Activated naive CD4-positive, alpha-beta T cell treated with anti-CD3 and anti-CD28 coated beads for 36 hours (primary cell): ENCODE measurements at regions not wholly inside any gene's neighbourhood (a gene's known extent, or its start where the extent isn't known, plus 50 kb on each side); places are given as distances from the start of the nearest gene placed in this dataset.
A peak's percentile ranks its signal among the peaks of the same experiment; 100 is the strongest.

ENCODE experiments used
- CTCF ChIA-PET: fragments of 350-600 bp; sonication (Branson Sonifier 250); formaldehyde crosslinking; loops from one replicate; lab custom pipeline; 2021; ENCODE audit warnings: antibody characterized with exemption; lab: Charles Lee
- DNase-seq: peaks from one replicate; pipeline ENCODE4 v3.0.0-alpha.2; 2020
- H3K27ac Mint-ChIP-seq: one replicate; pipeline ENCODE4 v1.8.0; 2021; ENCODE audit warnings: mild to moderate bottlenecking, mixed read lengths
- H3K27me3 Mint-ChIP-seq: one replicate; pipeline ENCODE4 v1.8.0; 2021; ENCODE audit warnings: low read depth, mixed read lengths
- H3K36me3 Mint-ChIP-seq: one replicate; pipeline ENCODE4 v1.8.0; 2021; ENCODE audit warnings: low read depth, mixed read lengths
- H3K4me1 Mint-ChIP-seq: one replicate; pipeline ENCODE4 v1.8.0; 2021; ENCODE audit warnings: low read depth, mixed read lengths
- H3K4me3 Mint-ChIP-seq: one replicate; pipeline ENCODE4 v1.8.0; 2021; ENCODE audit warnings: mild to moderate bottlenecking, moderate library complexity, mixed read lengths
- H3K9me3 Mint-ChIP-seq: one replicate; pipeline ENCODE4 v1.8.0; 2021; ENCODE audit warnings: mixed read lengths
- intact Hi-C: fragments of 100-400 bp; cut with micrococcal nuclease; formaldehyde crosslinking; loops from one replicate; pipeline ENCODE4 v1.15.1; 2023

- no peak overlapping the region for H3K27ac Mint-ChIP-seq
- peaks cover 11% of the 10 kb centered on the region for H3K36me3 Mint-ChIP-seq
- DNase-seq = peak; percentile 52
- H3K4me3 Mint-ChIP-seq = no peak overlapping the region
- no peaks in the 10 kb centered on the region for H3K9me3 Mint-ChIP-seq
- CTCF ChIA-PET = interaction anchor here (0.6 to 1.6 kb wide), 8 partner anchors 16 to 666 kb away, joined by 3 to 7 read pairs (median 4); no protein-coding TSS in a partner anchor
- peaks cover 41% of the 10 kb centered on the region for H3K4me1 Mint-ChIP-seq
- intact Hi-C loops = no loop called here
- H3K27me3 Mint-ChIP-seq = no peaks in the 10 kb centered on the region
These were observed 284.9 kb downstream of the KLF12 start for GRCh38 chr13:73849292-73849691.

- Mint-ChIP-seq H3K36me3 (peaks cover 6% of the 10 kb centered on the region), H3K4me3 (no peak overlapping the region), H3K4me1 (peaks cover 43% of the 10 kb centered on the region), H3K27me3 (no peaks in the 10 kb centered on the region), H3K9me3 (no peaks in the 10 kb centered on the region), H3K27ac (no peak overlapping the region)
- CTCF ChIA-PET = interaction anchor here (0.6 kb wide), 1 partner anchor 190 kb away, joined by 3 read pairs; no protein-coding TSS in a partner anchor
- DNase-seq = no peak
- intact Hi-C loops = no loop called here
These were observed 289.2 kb downstream of the KLF12 start for GRCh38 chr13:73844986-73845385.

GRCh38 chr13:73842626-73843025, 291.6 kb downstream of the KLF12 start:
- Mint-ChIP-seq H3K4me3 (no peak overlapping the region), H3K36me3 (peaks cover 9% of the 10 kb centered on the region), H3K27ac (no peak overlapping the region), H3K27me3 (no peaks in the 10 kb centered on the region), H3K4me1 (peaks cover 45% of the 10 kb centered on the region), H3K9me3 (no peaks in the 10 kb centered on the region)
- CTCF ChIA-PET = interaction anchor here (3.0 kb wide), 1 partner anchor 445 kb away, joined by 9 read pairs; no protein-coding TSS in a partner anchor
- intact Hi-C loops = no loop called here
- no peak for DNase-seq

DNA sequence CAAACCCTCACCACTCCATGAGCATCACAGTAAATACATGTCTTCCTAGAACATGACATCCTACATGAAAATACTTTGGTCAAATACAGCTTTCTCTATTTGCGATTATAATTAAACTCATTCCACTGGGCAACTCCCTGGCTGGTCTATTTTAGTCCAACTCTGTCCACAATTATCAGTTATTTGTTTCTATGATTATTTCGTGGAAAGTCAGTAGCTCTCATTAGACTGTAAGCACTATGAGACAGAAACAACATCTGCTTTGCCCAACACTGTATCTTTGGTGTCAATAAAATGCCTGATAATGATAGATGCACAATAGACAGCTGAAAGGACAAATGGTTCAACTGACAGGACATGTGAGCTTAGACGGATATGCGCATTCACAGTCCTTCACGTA, 292.0 kb downstream of the KLF12 start:
- Mint-ChIP-seq H3K4me3 (no peak overlapping the region), H3K27ac (no peak overlapping the region), H3K4me1 (peaks cover 49% of the 10 kb centered on the region), H3K9me3 (no peaks in the 10 kb centered on the region), H3K27me3 (no peaks in the 10 kb centered on the region), H3K36me3 (peaks cover 9% of the 10 kb centered on the region)
- CTCF ChIA-PET = interaction anchor here (3.0 kb wide), 1 partner anchor 445 kb away, joined by 9 read pairs; no protein-coding TSS in a partner anchor
- no peak for DNase-seq
- intact Hi-C loops = no loop called here

GRCh38 chr13:73837147-73837546, 297.1 kb downstream of the KLF12 start:
- H3K4me3 Mint-ChIP-seq = no peak overlapping the region
- peaks cover 50% of the 10 kb centered on the region for H3K4me1 Mint-ChIP-seq
- peaks cover 2% of the 10 kb centered on the region for H3K36me3 Mint-ChIP-seq
- H3K27me3 Mint-ChIP-seq = no peaks in the 10 kb centered on the region
- H3K27ac Mint-ChIP-seq = no peak overlapping the region
- H3K9me3 Mint-ChIP-seq = no peaks in the 10 kb centered on the region
- intact Hi-C loops = loop anchor here (5.0 to 10.0 kb wide), 2 partner anchors 395 to 738 kb away; no protein-coding TSS in a partner anchor
- CTCF ChIA-PET = interaction anchor here (1.0 to 1.7 kb wide), 5 partner anchors 11 to 450 kb away, joined by 3 to 10 read pairs (median 6); no protein-coding TSS in a partner anchor
- no peak for DNase-seq

DNA sequence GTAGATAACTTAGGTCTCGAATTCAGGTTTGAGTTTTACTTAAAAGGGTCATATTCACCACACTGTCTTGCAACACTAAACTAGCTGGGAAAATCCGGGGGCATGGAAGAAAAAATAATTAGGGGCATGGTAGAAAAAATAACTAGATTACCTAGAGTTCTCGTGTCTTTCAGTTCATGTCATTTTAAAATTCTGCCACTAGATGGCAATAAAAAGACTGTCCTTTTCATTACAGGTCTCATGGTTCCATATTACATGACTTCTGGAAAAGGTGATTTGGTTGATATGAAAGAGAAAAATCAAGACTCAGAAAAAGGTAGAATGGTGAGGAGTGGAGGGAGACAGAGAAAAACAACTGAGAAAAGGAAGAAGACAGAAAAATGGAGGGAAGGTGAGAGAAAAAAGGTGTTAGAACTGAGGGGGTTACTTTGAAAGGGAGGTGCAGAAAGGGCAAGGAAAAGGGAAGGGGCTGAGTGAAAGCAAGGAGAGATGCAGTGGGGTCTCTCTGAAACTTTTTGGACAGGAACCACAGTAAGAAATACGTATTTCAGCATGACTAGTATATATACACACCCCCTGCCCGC, 299.0 kb downstream of the KLF12 start:
- Mint-ChIP-seq H3K27me3 (no peaks in the 10 kb centered on the region), H3K27ac (no peak overlapping the region), H3K4me1 (peaks cover 47% of the 10 kb centered on the region), H3K36me3 (peaks cover 2% of the 10 kb centered on the region), H3K4me3 (no peak overlapping the region), H3K9me3 (no peaks in the 10 kb centered on the region)
- no peak for DNase-seq
- intact Hi-C loops = loop anchor here (1.0 to 10.0 kb wide), 9 partner anchors 68 to 1384 kb away; no protein-coding TSS in a partner anchor
- CTCF ChIA-PET = interaction anchor here (0.7 to 1.1 kb wide), 12 partner anchors 13 to 1385 kb away, joined by 3 to 10 read pairs (median 3); no protein-coding TSS in a partner anchor

DNA sequence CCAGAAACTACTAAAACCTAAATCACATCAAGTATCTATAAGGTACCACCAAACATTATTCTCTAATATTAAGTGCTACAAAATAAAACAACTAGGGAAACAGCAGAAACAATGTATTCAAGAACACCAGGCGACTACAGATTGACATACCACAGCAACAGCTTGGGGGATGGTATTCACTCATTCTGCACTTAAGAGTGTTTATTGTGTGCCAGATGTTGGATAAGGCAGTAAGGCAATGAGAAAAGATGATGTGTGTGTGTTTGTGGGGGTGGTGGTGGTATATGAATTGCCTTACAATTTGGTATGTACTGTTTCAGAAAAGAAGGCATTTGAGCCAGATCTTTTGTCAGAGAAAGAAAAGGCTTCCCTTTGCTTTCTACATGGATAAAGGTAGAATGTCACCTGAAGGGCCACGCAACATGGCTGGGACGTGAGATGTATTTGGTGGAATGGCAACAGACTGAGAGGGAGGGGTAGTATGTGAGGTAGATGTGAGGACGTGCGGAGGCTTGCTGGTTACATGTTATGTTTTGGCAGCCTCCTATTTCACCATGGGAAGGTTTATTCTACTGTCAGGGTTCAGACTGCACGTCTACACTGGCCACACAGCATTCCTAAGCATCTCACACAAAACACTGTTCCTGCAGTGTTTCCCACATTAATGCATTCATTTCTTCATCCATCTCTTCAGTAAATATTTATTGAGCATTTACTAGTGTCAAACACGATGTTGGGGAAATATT, 300.7 kb downstream of the KLF12 start:
- H3K4me1 Mint-ChIP-seq = peaks cover 49% of the 10 kb centered on the region
- CTCF ChIA-PET = interaction anchor here (0.5 to 1.7 kb wide), 8 partner anchors 11 to 529 kb away, joined by 3 to 7 read pairs (median 3); no protein-coding TSS in a partner anchor
- no peak for DNase-seq
- H3K9me3 Mint-ChIP-seq = no peaks in the 10 kb centered on the region
- no peaks in the 10 kb centered on the region for H3K27me3 Mint-ChIP-seq
- intact Hi-C loops = loop anchor here (2.0 to 10.0 kb wide), 5 partner anchors 67 to 1385 kb away; no protein-coding TSS in a partner anchor
- H3K27ac Mint-ChIP-seq = no peak overlapping the region
- no peak overlapping the region for H3K4me3 Mint-ChIP-seq
- H3K36me3 Mint-ChIP-seq = peaks cover under 1% of the 10 kb centered on the region

DNA sequence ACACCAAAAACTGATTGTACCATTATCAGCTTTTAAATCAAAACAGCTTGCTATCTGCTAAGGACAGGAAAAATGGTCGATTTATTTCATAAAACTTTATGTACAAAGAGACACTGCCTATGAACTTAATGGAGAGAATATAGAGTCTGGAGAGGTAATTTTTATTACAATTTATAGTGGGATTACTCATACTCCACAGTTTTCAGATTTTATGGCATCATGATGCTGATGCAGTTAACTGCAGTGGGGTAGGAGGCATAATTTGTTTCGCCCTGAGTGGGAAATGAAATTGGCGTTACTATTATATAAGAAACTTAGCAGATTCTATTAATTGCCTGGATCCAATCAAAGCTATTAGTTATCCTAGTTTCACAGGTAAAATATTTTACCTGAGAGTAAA, 301.4 kb downstream of the KLF12 start:
- H3K4me1 Mint-ChIP-seq = peaks cover 51% of the 10 kb centered on the region
- CTCF ChIA-PET = interaction anchor here (1.1 to 1.7 kb wide), 5 partner anchors 11 to 452 kb away, joined by 3 to 7 read pairs (median 3); no protein-coding TSS in a partner anchor
- peaks cover 1% of the 10 kb centered on the region for H3K36me3 Mint-ChIP-seq

GRCh38 chr13:73832128-73832588, 302.0 kb downstream of the KLF12 start:
- peak; percentile 16 for DNase-seq
- intact Hi-C loops = loop anchor here (2.0 to 10.0 kb wide), 2 partner anchors 77 to 743 kb away; no protein-coding TSS in a partner anchor
- Mint-ChIP-seq H3K27ac (peak overlapping the region; percentile 39), H3K4me1 (peaks cover 44% of the 10 kb centered on the region), H3K9me3 (no peaks in the 10 kb centered on the region), H3K4me3 (peak overlapping the region; percentile 11), H3K36me3 (peaks cover 1% of the 10 kb centered on the region), H3K27me3 (no peaks in the 10 kb centered on the region)
- CTCF ChIA-PET = interaction anchor here (1.1 to 1.5 kb wide), 4 partner anchors 10 to 453 kb away, joined by 3 read pairs; no protein-coding TSS in a partner anchor

More for the DNA sequence above, 301.4 kb downstream of the KLF12 start:
- Mint-ChIP-seq H3K27me3 (no peaks in the 10 kb centered on the region), H3K9me3 (no peaks in the 10 kb centered on the region), H3K4me3 (no peak overlapping the region), H3K27ac (no peak overlapping the region)
- DNase-seq = no peak
- intact Hi-C loops = loop anchor here (2.0 to 10.0 kb wide), 2 partner anchors 78 to 742 kb away; no protein-coding TSS in a partner anchor

DNA sequence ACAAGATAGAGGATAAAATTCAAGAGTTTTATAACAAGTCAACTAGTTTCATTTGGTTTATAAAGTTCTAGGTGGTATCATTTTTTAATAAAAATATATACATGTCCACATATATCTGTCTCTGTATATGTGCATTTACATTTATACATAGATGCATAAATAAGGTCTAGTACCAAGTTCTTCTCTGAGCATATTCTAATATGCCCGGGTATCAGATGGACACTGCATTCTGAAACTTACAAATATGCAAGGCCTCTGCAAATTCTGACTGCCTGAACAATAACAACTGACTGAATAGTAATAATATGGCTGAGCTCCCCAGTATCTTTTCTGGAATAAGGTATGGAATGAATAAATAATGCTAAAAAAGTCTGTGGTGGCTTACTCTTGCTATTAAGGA, 304.8 kb downstream of the KLF12 start:
- Mint-ChIP-seq H3K27me3 (no peaks in the 10 kb centered on the region), H3K36me3 (peaks cover 5% of the 10 kb centered on the region), H3K27ac (no peak overlapping the region), H3K4me3 (no peak overlapping the region), H3K4me1 (peaks cover 56% of the 10 kb centered on the region), H3K9me3 (no peaks in the 10 kb centered on the region)
- CTCF ChIA-PET = no interaction called here
- intact Hi-C loops = no loop called here
- no peak for DNase-seq

DNA sequence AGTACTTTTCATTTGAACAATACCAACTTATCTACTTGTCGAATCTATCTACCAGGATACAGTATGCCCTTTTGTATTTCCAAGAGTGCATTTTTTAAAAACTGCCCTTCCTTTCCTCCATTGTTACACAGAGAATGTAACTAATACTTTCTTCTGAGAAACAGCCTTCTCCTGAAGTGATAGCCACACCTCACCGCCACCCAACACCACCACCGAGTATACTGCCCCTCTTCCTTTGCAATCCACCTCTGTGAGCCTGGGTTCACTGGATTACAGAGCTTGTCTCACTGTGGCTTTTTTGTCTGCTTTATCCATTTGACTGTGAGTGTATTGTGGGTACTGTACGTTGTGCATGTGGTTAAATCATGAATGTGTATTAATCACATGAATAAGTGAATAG, 305.4 kb downstream of the KLF12 start:
- no peak overlapping the region for H3K27ac Mint-ChIP-seq
- no peaks in the 10 kb centered on the region for H3K9me3 Mint-ChIP-seq
- H3K4me1 Mint-ChIP-seq = peaks cover 60% of the 10 kb centered on the region
- intact Hi-C loops = no loop called here
- CTCF ChIA-PET = interaction anchor here (1.7 kb wide), 1 partner anchor 73 kb away, joined by 5 read pairs; no protein-coding TSS in a partner anchor
- H3K4me3 Mint-ChIP-seq = no peak overlapping the region
- H3K27me3 Mint-ChIP-seq = no peaks in the 10 kb centered on the region
- H3K36me3 Mint-ChIP-seq = peaks cover 5% of the 10 kb centered on the region
- no peak for DNase-seq

GRCh38 chr13:73827434-73827833, 306.8 kb downstream of the KLF12 start:
- DNase-seq = no peak
- intact Hi-C loops = no loop called here
- H3K27me3 Mint-ChIP-seq = no peaks in the 10 kb centered on the region
- no peaks in the 10 kb centered on the region for H3K9me3 Mint-ChIP-seq
- no peak overlapping the region for H3K27ac Mint-ChIP-seq
- H3K4me1 Mint-ChIP-seq = peaks cover 60% of the 10 kb centered on the region
- H3K36me3 Mint-ChIP-seq = peaks cover 5% of the 10 kb centered on the region
- CTCF ChIA-PET = interaction anchor here (0.6 to 1.7 kb wide), 2 partner anchors 72 to 302 kb away, joined by 3 to 5 read pairs; no protein-coding TSS in a partner anchor
- no peak overlapping the region for H3K4me3 Mint-ChIP-seq
